HEK293 (cell line): ENCODE measurements at regions not wholly inside any gene's neighbourhood (a gene's known extent, or its start where the extent isn't known, plus 50 kb on each side); places are given as distances from the start of the nearest gene placed in this dataset.

Source experiments
- CTCF ChIP-seq: fragments of 450-650 bp; formaldehyde crosslinking; IDR thresholded peaks from 2 replicates; pipeline ENCODE4 v1.5.1; 2016; ENCODE audit warnings: missing biosample characterization, missing genetic modification characterization
- ZBTB44 ChIP-seq: fragments of 450-650 bp; IDR thresholded peaks from 2 replicates; pipeline ENCODE4 v1.5.1; 2018; ENCODE audit warnings: missing biosample characterization, mild to moderate bottlenecking, missing genetic modification characterization

GRCh38 chr12:90479237-90479636, 475.7 kb downstream of the CCER1 start:
- TF ChIP-seq ZBTB44 (tag by site-specific recombination) = no peak
- TF ChIP-seq CTCF = no peak
